K562 (cell line): ENCODE measurements at regions not wholly inside any gene's neighbourhood (a gene's known extent, or its start where the extent isn't known, plus 50 kb on each side); places are given as distances from the start of the nearest gene placed in this dataset.

Experiments used
- ATAC-seq: fragments of 200-7000 bp; cut with Tn5 transposase; 3 replicates; pipeline ENCODE4 v1.9.1; 2020; ENCODE audit warnings: moderate library complexity
- BruUV-seq: library from RNA; stranded (reverse); fragments of 400-500 nt; replicated peaks from 2 replicates; lab custom pipeline; 2021; lab: Mats Ljungman, UMichigan
- CTCF ChIA-PET: fragments of 300-600 bp; formaldehyde crosslinking; extraction: SDS; loops from one replicate; lab custom pipeline; 2021; ENCODE audit warnings: low intra/inter-chr PET ratio; lab: Yijun Ruan, JAX
- POLR2A ChIA-PET: fragments of 300-600, 350-650 bp; sonication (Branson Sonifier 250); formaldehyde crosslinking; extraction: SDS; loops from one replicate; lab custom pipeline; 2021; ENCODE audit warnings: antibody characterized with exemption, inconsistent platforms; lab: Yijun Ruan, JAX
- DNase-seq, 4 experiments: peaks; one replicate each; pipeline versions ENCODE4 v3.0.0 to v3.0.0-alpha.2; 2011 to 2018; ENCODE audit warnings: low spot score in 3 of 4, mixed read lengths in 3 of 4; ENCODE audit errors: extremely low read depth in 1 of 4
- FAIRE-seq: peaks from 2 replicates; lab custom pipeline; 2011; peaks lifted over from hg19 to GRCh38; lab: Jason Lieb, UNC
- H2AFZ ChIP-seq: 2 replicates; pipeline ENCODE4 v1.6.0; 2011; ENCODE audit warnings: low read depth, low read length, control low read depth, inconsistent platforms
- H3K27ac ChIP-seq: fragments of 200-600 bp; 3 replicates; pipeline ENCODE4 v1.8.0; 2011; ENCODE audit warnings: low read depth, mild to moderate bottlenecking, control low read depth, inconsistent platforms, low read length, moderate library complexity, mixed read lengths; ENCODE audit errors: extremely low read depth
- H3K27me3 ChIP-seq, 2 experiments: fragments of 300-600 bp in 1 of 2; 2 replicates in 1 of 2; 3 replicates in 1 of 2; pipeline versions ENCODE4 v1.6.0 to v1.8.0; 2011; ENCODE audit warnings: inconsistent platforms in 2 of 2, low read length in 2 of 2, mild to moderate bottlenecking in 1 of 2, mixed read lengths in 1 of 2, moderate library complexity in 1 of 2; ENCODE audit not compliant: control insufficient read depth in 2 of 2, insufficient read depth in 2 of 2
- H3K36me3 ChIP-seq: fragments of 300-600 bp; 3 replicates; pipeline ENCODE4 v1.8.0; 2011; ENCODE audit warnings: mild to moderate bottlenecking, low read length, inconsistent platforms; ENCODE audit not compliant: control insufficient read depth, insufficient read depth
- H3K4me1 ChIP-seq, 2 experiments: fragments of 200-600 bp in 1 of 2; replicated peaks in 1 of 2; 2 replicates in 1 of 2; 3 replicates in 1 of 2; pipeline versions ENCODE4 v1.5.1 to v1.8.0; 2011; ENCODE audit warnings: inconsistent platforms in 2 of 2, low read length in 2 of 2, mild to moderate bottlenecking in 1 of 2, mixed read lengths in 1 of 2, moderate library complexity in 1 of 2; ENCODE audit not compliant: control insufficient read depth in 2 of 2, insufficient read depth in 2 of 2
- H3K4me2 ChIP-seq: 2 replicates; pipeline ENCODE4 v1.6.1; 2011; ENCODE audit warnings: low read length, control low read depth, inconsistent platforms, mixed read lengths; ENCODE audit not compliant: insufficient read depth
- H3K4me3 ChIP-seq: fragments of 200-600 bp; sonication (generic), shearing (Covaris generic); 2 replicates; pipeline ENCODE4 v1.5.1; 2016; ENCODE audit warnings: control low read depth, inconsistent platforms
- H3K79me2 ChIP-seq: fragments of 200-600 bp; 3 replicates; pipeline ENCODE4 v1.8.0; 2011; ENCODE audit warnings: low read length, inconsistent platforms; ENCODE audit not compliant: control insufficient read depth, insufficient read depth
- H3K9ac ChIP-seq, 2 experiments: 2 replicates each; pipeline versions ENCODE4 v1.6.0 to v1.6.1; 2011; ENCODE audit warnings: low read depth in 2 of 2, low read length in 2 of 2, control low read depth in 1 of 2, inconsistent platforms in 1 of 2, mild to moderate bottlenecking in 1 of 2, mixed read lengths in 1 of 2; ENCODE audit not compliant: insufficient read depth in 1 of 2
- H3K9me1 ChIP-seq: one replicate; pipeline ENCODE4 v1.6.0; 2011; ENCODE audit warnings: inconsistent platforms, mild to moderate bottlenecking, low read length, moderate library complexity; ENCODE audit not compliant: control insufficient read depth, insufficient read depth
- H3K9me3 ChIP-seq: replicated peaks from 2 replicates; pipeline ENCODE4 v1.5.1; 2011; ENCODE audit warnings: low read depth, low read length, inconsistent platforms; ENCODE audit not compliant: control insufficient read depth, insufficient read depth
- H4K20me1 ChIP-seq: replicated peaks from 2 replicates; pipeline ENCODE4 v1.6.1; 2011; ENCODE audit warnings: low read length, inconsistent platforms, mixed read lengths; ENCODE audit not compliant: control insufficient read depth, insufficient read depth
- CCNT2 ChIP-seq: IDR thresholded peaks from 2 replicates; pipeline ENCODE4 v1.6.1; 2011; ENCODE audit warnings: borderline replicate concordance, low read depth, mild to moderate bottlenecking, moderate library complexity, mixed read lengths, low read length; ENCODE audit not compliant: insufficient read length; ENCODE audit errors: extremely low read depth
- CREBBP ChIP-seq: IDR thresholded peaks from one replicate; pipeline ENCODE4 v1.6.1; 2012; ENCODE audit warnings: low read depth, mild to moderate bottlenecking, control low read depth, inconsistent platforms, low read length
- NFE2 ChIP-seq: IDR thresholded peaks from 2 replicates; pipeline ENCODE4 v1.6.1; 2014; ENCODE audit warnings: antibody characterized with exemption, low read depth
- U2AF1 ChIP-seq: fragments of 200-400 bp; formaldehyde crosslinking; optimal IDR thresholded peaks from 2 replicates; pipeline ENCODE3; 2017; ENCODE audit warnings: mild to moderate bottlenecking, low read depth, low read length, moderate library complexity
- XRCC4 ChIP-seq: IDR thresholded peaks from one replicate; pipeline ENCODE4 v1.6.1; 2011; ENCODE audit not compliant: insufficient read depth, insufficient read length; ENCODE audit errors: extremely low read depth
- ZFP36 ChIP-seq: fragments of 150-350 bp; IDR thresholded peaks from 2 replicates; pipeline ENCODE4 v1.6.1; 2018; ENCODE audit warnings: low read length, low read depth; ENCODE audit not compliant: partially characterized antibody
- ZNF239 ChIP-seq: fragments of 250-450 bp; sonication (Bioruptor Pico); IDR thresholded peaks from 2 replicates; pipeline ENCODE4 v1.4.0; 2020; ENCODE audit warnings: mild to moderate bottlenecking
- ZNF717 ChIP-seq: fragments of 250-450 bp; sonication (Bioruptor Pico); IDR thresholded peaks from 2 replicates; pipeline ENCODE4 v1.5.0; 2021
- ZNF740 ChIP-seq, 3 experiments: fragments of 200-800 bp in 1 of 3; sonication (Bioruptor generic) in 1 of 3; sonication (generic) in 1 of 3; formaldehyde crosslinking in 1 of 3; IDR thresholded peaks; 2 replicates each; pipeline versions ENCODE4 v1.6.1 to v1.8.0; 2016 to 2022; ENCODE audit warnings: mild to moderate bottlenecking in 2 of 3, missing compliant biosample characterization in 2 of 3, missing genetic modification characterization in 2 of 3, missing genetic modification reagents in 1 of 3
- WGBS: fragments of 100-300 bp; shearing (Covaris generic); methylation state at CpG from one replicate; pipeline ENCODE4 v1.1.6; 2016; ENCODE audit warnings: low coverage, mixed read lengths; ENCODE audit not compliant: insufficient coverage; ENCODE audit errors: missing lambda C conversion rate; 5-methylcytosine and 5-hydroxymethylcytosine counted together
- in situ Hi-C: fragments of 300-500 bp; cut with MboI; formaldehyde crosslinking; loops from 4 replicates; pipeline ENCODE4 v1.15.0; 2018; ENCODE audit warnings: inconsistent platforms, mixed read lengths
- intact Hi-C: fragments of 100-400 bp; cut with micrococcal nuclease; formaldehyde crosslinking; loops from 2 replicates; pipeline ENCODE4 v1.14.2; 2022
- TF ChIP-seq, protein P1 (sequence below): fragments of 450-650 bp; IDR thresholded peaks from 2 replicates; pipeline ENCODE4 v1.6.1; 2016; ENCODE audit warnings: borderline replicate concordance
- TF ChIP-seq, protein P2 (sequence below), 2 experiments: fragments of 450-650 bp in 1 of 2; IDR thresholded peaks; 2 replicates each; pipeline ENCODE4 v1.6.1; 2011 to 2017; ENCODE audit warnings: low read depth in 2 of 2, antibody characterized with exemption in 1 of 2, borderline replicate concordance in 1 of 2, low read length in 1 of 2, mild to moderate bottlenecking in 1 of 2, mixed read lengths in 1 of 2; ENCODE audit not compliant: control insufficient read depth in 1 of 2
- TF ChIP-seq, protein P3 (sequence below), 2 experiments: fragments of 450-650 bp; conservative IDR thresholded peaks; 2 replicates each; pipeline ENCODE4 v1.6.1; 2017; ENCODE audit warnings: mild to moderate bottlenecking in 2 of 2, moderate library complexity in 2 of 2

DNA sequence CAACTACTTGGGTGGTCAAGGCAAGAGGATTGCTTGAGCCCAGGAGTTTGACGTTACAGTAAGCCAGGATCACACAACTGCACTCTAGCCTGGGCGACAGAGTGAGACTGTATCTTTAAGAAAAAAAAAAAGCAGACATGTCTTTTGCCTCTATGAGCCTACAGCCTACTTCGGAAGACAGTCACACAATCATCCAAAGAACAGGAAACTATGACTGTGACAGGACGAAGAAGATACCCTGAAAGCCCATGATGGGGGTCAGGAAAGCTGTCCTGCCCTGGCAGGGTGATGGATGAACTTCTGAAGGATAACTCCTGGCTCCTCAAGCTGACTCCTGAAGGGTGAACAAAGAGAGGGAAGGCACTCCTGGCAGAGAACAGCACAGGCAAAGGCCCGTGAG lies 251.7 kb upstream of the SIX2 start:
- H3K79me2 ChIP-seq = no peaks in the 10 kb centered on the region
- intact Hi-C loops = no loop called here
- WGBS = 0% methylated on average over 4 of the region's 5 CpGs
- ChIA-PET CTCF (no interaction called here), POLR2A (no interaction called here)
- H3K36me3 ChIP-seq = no peaks in the 10 kb centered on the region
- ATAC-seq (no peak), DNase-seq (no peak), FAIRE-seq (no peak)
- no peaks in the 10 kb centered on the region for H3K4me1 ChIP-seq
- H3K9ac ChIP-seq = no peak overlapping the region
- no peaks in the 10 kb centered on the region for H3K9me1 ChIP-seq
- H3K27ac ChIP-seq = no peak overlapping the region
- H2AFZ ChIP-seq = no peak overlapping the region
- no peak overlapping the region for H3K4me2 ChIP-seq
- in situ Hi-C loops = no loop called here
- H3K9me3 ChIP-seq = no peaks in the 10 kb centered on the region
- BruUV-seq = no TSS peak
- peaks cover 36 to 87% of the 10 kb centered on the region in 2 experiments; a peak in 4 of 5 replicates for H3K27me3 ChIP-seq
- no peak for TF ChIP-seq ZNF717 (CRISPR knock-in tag)
- TF ChIP-seq ZNF740 (CRISPR knock-in tag; IDR thresholded peaks at IDR 0.05) = no peak
- no peak for TF ChIP-seq ZNF740 (tag; IDR thresholded peaks at IDR 0.05)
- no peak for TF ChIP-seq CREBBP
- TF ChIP-seq, protein P1, sequence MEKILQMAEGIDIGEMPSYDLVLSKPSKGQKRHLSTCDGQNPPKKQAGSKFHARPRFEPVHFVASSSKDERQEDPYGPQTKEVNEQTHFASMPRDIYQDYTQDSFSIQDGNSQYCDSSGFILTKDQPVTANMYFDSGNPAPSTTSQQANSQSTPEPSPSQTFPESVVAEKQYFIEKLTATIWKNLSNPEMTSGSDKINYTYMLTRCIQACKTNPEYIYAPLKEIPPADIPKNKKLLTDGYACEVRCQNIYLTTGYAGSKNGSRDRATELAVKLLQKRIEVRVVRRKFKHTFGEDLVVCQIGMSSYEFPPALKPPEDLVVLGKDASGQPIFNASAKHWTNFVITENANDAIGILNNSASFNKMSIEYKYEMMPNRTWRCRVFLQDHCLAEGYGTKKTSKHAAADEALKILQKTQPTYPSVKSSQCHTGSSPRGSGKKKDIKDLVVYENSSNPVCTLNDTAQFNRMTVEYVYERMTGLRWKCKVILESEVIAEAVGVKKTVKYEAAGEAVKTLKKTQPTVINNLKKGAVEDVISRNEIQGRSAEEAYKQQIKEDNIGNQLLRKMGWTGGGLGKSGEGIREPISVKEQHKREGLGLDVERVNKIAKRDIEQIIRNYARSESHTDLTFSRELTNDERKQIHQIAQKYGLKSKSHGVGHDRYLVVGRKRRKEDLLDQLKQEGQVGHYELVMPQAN = no peak
- no peak for TF ChIP-seq CCNT2
- TF ChIP-seq XRCC4 = no peak
- no peak for TF ChIP-seq ZFP36
- TF ChIP-seq, protein P2, sequence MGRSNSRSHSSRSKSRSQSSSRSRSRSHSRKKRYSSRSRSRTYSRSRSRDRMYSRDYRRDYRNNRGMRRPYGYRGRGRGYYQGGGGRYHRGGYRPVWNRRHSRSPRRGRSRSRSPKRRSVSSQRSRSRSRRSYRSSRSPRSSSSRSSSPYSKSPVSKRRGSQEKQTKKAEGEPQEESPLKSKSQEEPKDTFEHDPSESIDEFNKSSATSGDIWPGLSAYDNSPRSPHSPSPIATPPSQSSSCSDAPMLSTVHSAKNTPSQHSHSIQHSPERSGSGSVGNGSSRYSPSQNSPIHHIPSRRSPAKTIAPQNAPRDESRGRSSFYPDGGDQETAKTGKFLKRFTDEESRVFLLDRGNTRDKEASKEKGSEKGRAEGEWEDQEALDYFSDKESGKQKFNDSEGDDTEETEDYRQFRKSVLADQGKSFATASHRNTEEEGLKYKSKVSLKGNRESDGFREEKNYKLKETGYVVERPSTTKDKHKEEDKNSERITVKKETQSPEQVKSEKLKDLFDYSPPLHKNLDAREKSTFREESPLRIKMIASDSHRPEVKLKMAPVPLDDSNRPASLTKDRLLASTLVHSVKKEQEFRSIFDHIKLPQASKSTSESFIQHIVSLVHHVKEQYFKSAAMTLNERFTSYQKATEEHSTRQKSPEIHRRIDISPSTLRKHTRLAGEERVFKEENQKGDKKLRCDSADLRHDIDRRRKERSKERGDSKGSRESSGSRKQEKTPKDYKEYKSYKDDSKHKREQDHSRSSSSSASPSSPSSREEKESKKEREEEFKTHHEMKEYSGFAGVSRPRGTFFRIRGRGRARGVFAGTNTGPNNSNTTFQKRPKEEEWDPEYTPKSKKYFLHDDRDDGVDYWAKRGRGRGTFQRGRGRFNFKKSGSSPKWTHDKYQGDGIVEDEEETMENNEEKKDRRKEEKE (IDR thresholded peaks at IDR 0.05; ENCODE audit: borderline replicate concordance in 1 of 2, control insufficient read depth in 1 of 2, low read depth in 2 of 2, low read length in 1 of 2) = no peak
- no peak for TF ChIP-seq U2AF1
- no peak for TF ChIP-seq NFE2
- TF ChIP-seq ZNF239 (CRISPR knock-in tag) = no peak
- TF ChIP-seq, protein P3, sequence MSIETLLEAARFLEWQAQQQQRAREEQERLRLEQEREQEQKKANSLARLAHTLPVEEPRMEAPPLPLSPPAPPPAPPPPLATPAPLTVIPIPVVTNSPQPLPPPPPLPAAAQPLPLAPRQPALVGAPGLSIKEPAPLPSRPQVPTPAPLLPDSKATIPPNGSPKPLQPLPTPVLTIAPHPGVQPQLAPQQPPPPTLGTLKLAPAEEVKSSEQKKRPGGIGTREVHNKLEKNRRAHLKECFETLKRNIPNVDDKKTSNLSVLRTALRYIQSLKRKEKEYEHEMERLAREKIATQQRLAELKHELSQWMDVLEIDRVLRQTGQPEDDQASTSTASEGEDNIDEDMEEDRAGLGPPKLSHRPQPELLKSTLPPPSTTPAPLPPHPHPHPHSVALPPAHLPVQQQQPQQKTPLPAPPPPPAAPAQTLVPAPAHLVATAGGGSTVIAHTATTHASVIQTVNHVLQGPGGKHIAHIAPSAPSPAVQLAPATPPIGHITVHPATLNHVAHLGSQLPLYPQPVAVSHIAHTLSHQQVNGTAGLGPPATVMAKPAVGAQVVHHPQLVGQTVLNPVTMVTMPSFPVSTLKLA (conservative IDR thresholded peaks at IDR 0.05) = no peak
- H3K4me3 ChIP-seq = no peak overlapping the region
- H4K20me1 ChIP-seq = 0 out of 2 replicates have a peak, but pooled peaks cover 5% of the 10 kb centered on the region
